Keratinocyte (primary cell): ENCODE measurements at regions not wholly inside any gene's neighbourhood (a gene's known extent, or its start where the extent isn't known, plus 50 kb on each side); places are given as distances from the start of the nearest gene placed in this dataset.

Experiments used
- DNase-seq: peaks from one replicate; pipeline ENCODE4 v3.0.0-alpha.2; 2011; ENCODE audit warnings: low read depth, missing footprints, low spot score
- FAIRE-seq: peaks from 2 replicates; lab custom pipeline; 2011; peaks lifted over from hg19 to GRCh38; lab: Jason Lieb, UNC
- H2AFZ ChIP-seq: 2 replicates; pipeline ENCODE4 v1.6.0; 2012; ENCODE audit warnings: low read length, control low read depth, inconsistent platforms; ENCODE audit not compliant: control insufficient read depth
- H3K27ac ChIP-seq: 2 replicates; pipeline ENCODE4 v1.5.1; 2011; ENCODE audit warnings: low read length; ENCODE audit not compliant: control insufficient read depth, insufficient read depth
- H3K27me3 ChIP-seq: 3 replicates; pipeline ENCODE4 v1.6.0; 2011; ENCODE audit warnings: low read length; ENCODE audit not compliant: control insufficient read depth, insufficient read depth; ENCODE audit errors: extremely low read depth
- H3K36me3 ChIP-seq, 2 experiments: 2 replicates in 1 of 2; 3 replicates in 1 of 2; pipeline ENCODE4 v1.5.1; 2011; ENCODE audit warnings: low read length in 2 of 2, mild to moderate bottlenecking in 1 of 2; ENCODE audit not compliant: control insufficient read depth in 2 of 2, insufficient read depth in 2 of 2; ENCODE audit errors: extremely low read depth in 1 of 2
- H3K4me1 ChIP-seq: 3 replicates; pipeline ENCODE4 v1.5.1; 2011; ENCODE audit warnings: low read length; ENCODE audit not compliant: control insufficient read depth, insufficient read depth; ENCODE audit errors: extremely low read depth
- H3K4me2 ChIP-seq: 3 replicates; pipeline ENCODE4 v1.6.0; 2011; ENCODE audit warnings: low read depth, low read length; ENCODE audit not compliant: control insufficient read depth, insufficient read depth; ENCODE audit errors: extremely low read depth
- H3K4me3 ChIP-seq, 3 experiments: fragments of 200-600 bp in 1 of 3; sonication (generic) in 1 of 3; 2 replicates in 2 of 3; 3 replicates in 1 of 3; pipeline ENCODE4 v1.5.1; 2011 to 2016; ENCODE audit warnings: low read length in 3 of 3, mild to moderate bottlenecking in 3 of 3, control low read depth in 2 of 3, inconsistent platforms in 1 of 3, low read depth in 1 of 3, mixed read lengths in 1 of 3, mixed run types in 1 of 3, moderate library complexity in 1 of 3; ENCODE audit not compliant: control insufficient read depth in 2 of 3, insufficient read depth in 2 of 3; ENCODE audit errors: extremely low read depth in 1 of 3
- H3K79me2 ChIP-seq: 2 replicates; pipeline ENCODE4 v1.6.0; 2012; ENCODE audit warnings: low read length; ENCODE audit not compliant: control insufficient read depth, insufficient read depth
- H3K9ac ChIP-seq: 3 replicates; pipeline ENCODE4 v1.6.0; 2011; ENCODE audit warnings: low read length; ENCODE audit not compliant: control insufficient read depth, insufficient read depth; ENCODE audit errors: extremely low read depth
- H3K9me1 ChIP-seq: 3 replicates; pipeline ENCODE4 v1.6.0; 2011; ENCODE audit warnings: low read length; ENCODE audit not compliant: control insufficient read depth, insufficient read depth; ENCODE audit errors: extremely low read depth
- H3K9me3 ChIP-seq: 2 replicates; pipeline ENCODE4 v1.5.1; 2012; ENCODE audit warnings: low read depth, low read length; ENCODE audit not compliant: control insufficient read depth
- H4K20me1 ChIP-seq: 3 replicates; pipeline ENCODE4 v1.6.0; 2011; ENCODE audit warnings: low read length; ENCODE audit not compliant: control insufficient read depth, insufficient read depth; ENCODE audit errors: extremely low read depth
- CTCF ChIP-seq, 3 experiments: IDR thresholded peaks in 1 of 3; conservative IDR thresholded peaks in 1 of 3; optimal IDR thresholded peaks in 1 of 3; 2 replicates in 2 of 3; 3 replicates in 1 of 3; pipeline versions ENCODE3 to v1.5.1; 2011; ENCODE audit warnings: low read length in 3 of 3, mild to moderate bottlenecking in 3 of 3, moderate library complexity in 2 of 3, control low read depth in 1 of 3, inconsistent platforms in 1 of 3; ENCODE audit not compliant: insufficient read depth in 2 of 3; ENCODE audit errors: extremely low read depth in 1 of 3
- EZH2 ChIP-seq: IDR thresholded peaks from one replicate; pipeline ENCODE4 v1.6.1; 2012; ENCODE audit warnings: inconsistent platforms, mild to moderate bottlenecking, low read length, moderate library complexity
- dilution Hi-C: fragments of 300-500 bp; cut with MboI; formaldehyde crosslinking; loops from one replicate; pipeline ENCODE4 v1.7.0; 2020; ENCODE audit warnings: low sequenced_read_pairs; ENCODE audit not compliant: extremely low pct_ligation_motif_present

- Histone ChIP-seq H3K9me3 (no peaks in the 10 kb centered on the region), H2AFZ (no peak overlapping the region), H3K9me1 (no peaks in the 10 kb centered on the region), H3K9ac (no peak overlapping the region), H3K36me3 (no peaks in the 10 kb centered on the region), H3K4me1 (no peaks in the 10 kb centered on the region), H3K27me3 (no peaks in the 10 kb centered on the region), H4K20me1 (no peaks in the 10 kb centered on the region), H3K4me3 (no peak overlapping the region), H3K4me2 (no peak overlapping the region), H3K27ac (no peak overlapping the region), H3K79me2 (no peaks in the 10 kb centered on the region)
- DNase-seq: no peak
- no peak for FAIRE-seq
- no peak for TF ChIP-seq CTCF (optimal IDR thresholded peaks at IDR 0.05 in 1 of 3, IDR thresholded peaks at IDR 0.05 in 1 of 3, conservative IDR thresholded peaks at IDR 0.05 in 1 of 3; ENCODE audit: extremely low read depth in 1 of 3, insufficient read depth in 2 of 3, low read length in 3 of 3)
- TF ChIP-seq EZH2: no peak
- dilution Hi-C loops: no loop called here
Observed at GRCh38 chr3:193052354-193053045, 134.8 kb upstream of the MB21D2 start.

- dilution Hi-C loops: no loop called here
Observed at GRCh38 chr3:193053046-193053435, 135.4 kb upstream of the MB21D2 start.

More at GRCh38 chr3:193053046-193053435, 135.4 kb upstream of the MB21D2 start:
- FAIRE-seq (no peak), DNase-seq (no peak)
- no peak overlapping the region for H3K9ac ChIP-seq
- TF ChIP-seq EZH2 (no peak), CTCF (optimal IDR thresholded peaks at IDR 0.05 in 1 of 3, IDR thresholded peaks at IDR 0.05 in 1 of 3, conservative IDR thresholded peaks at IDR 0.05 in 1 of 3; ENCODE audit: extremely low read depth in 1 of 3, insufficient read depth in 2 of 3, low read length in 3 of 3) (no peak)
- H3K27me3 ChIP-seq: no peaks in the 10 kb centered on the region
- no peaks in the 10 kb centered on the region for H3K9me1 ChIP-seq
- H2AFZ ChIP-seq: no peak overlapping the region
- H3K36me3 ChIP-seq: no peaks in the 10 kb centered on the region
- H3K27ac ChIP-seq: no peak overlapping the region
- no peaks in the 10 kb centered on the region for H4K20me1 ChIP-seq
- H3K4me2 ChIP-seq: no peak overlapping the region
- no peaks in the 10 kb centered on the region for H3K4me1 ChIP-seq
- no peak overlapping the region for H3K4me3 ChIP-seq
- no peaks in the 10 kb centered on the region for H3K79me2 ChIP-seq
- no peaks in the 10 kb centered on the region for H3K9me3 ChIP-seq
